Dedifferentiated amniotic fluid mesenchymal stem cell (primary cell): ENCODE measurements at regions not wholly inside any gene's neighbourhood (a gene's known extent, or its start where the extent isn't known, plus 50 kb on each side); places are given as distances from the start of the nearest gene placed in this dataset.
"Not testable (repeated sequence)": the region's sequence is repeated elsewhere in the genome, so short reads cannot be mapped to it uniquely, and the experiment has no call there.

Experiments used
- DNase-seq: peaks from one replicate; pipeline ENCODE4 v3.0.0-alpha.2; 2016; ENCODE audit errors: extremely low spot score

GRCh38 chr7:152949253-152949652, 189.7 kb downstream of the ACTR3B start:
- DNase-seq = no peak

GRCh38 chr7:152949790-152950189, 190.2 kb downstream of the ACTR3B start:
- DNase-seq = no peak

- no peak for DNase-seq
Measured at GRCh38 chr7:152956006-152956405, 196.5 kb downstream of the ACTR3B start.

GRCh38 chr7:152959610-152960009, 200.1 kb downstream of the ACTR3B start:
- no peak for DNase-seq

- not testable (repeated sequence) for DNase-seq
Measured at GRCh38 chr7:152961796-152962195, 202.2 kb downstream of the ACTR3B start.

- DNase-seq = no peak
Measured at GRCh38 chr7:152966189-152966588, 206.6 kb downstream of the ACTR3B start.

- no peak for DNase-seq
Measured at GRCh38 chr7:152967958-152968357, 208.4 kb downstream of the ACTR3B start.

GRCh38 chr7:152968514-152968913, 209.0 kb downstream of the ACTR3B start:
- no peak for DNase-seq

GRCh38 chr7:152969335-152969734, 209.8 kb downstream of the ACTR3B start:
- DNase-seq = no peak

- DNase-seq = no peak
Measured at GRCh38 chr7:152969839-152970238, 210.3 kb downstream of the ACTR3B start.

- no peak for DNase-seq
Measured at GRCh38 chr7:152970481-152970880, 210.9 kb downstream of the ACTR3B start.

- no peak for DNase-seq
Measured at GRCh38 chr7:152974577-152974976, 215.0 kb downstream of the ACTR3B start.

GRCh38 chr7:152975076-152975475, 215.5 kb downstream of the ACTR3B start:
- no peak for DNase-seq

- no peak for DNase-seq
Measured at GRCh38 chr7:152979376-152979775, 219.8 kb downstream of the ACTR3B start.

GRCh38 chr7:152984421-152984820, 224.9 kb downstream of the ACTR3B start:
- DNase-seq = no peak

- no peak for DNase-seq
Measured at GRCh38 chr7:152986376-152986775, 226.8 kb downstream of the ACTR3B start.

- DNase-seq = no peak
Measured at GRCh38 chr7:152987656-152988055, 228.1 kb downstream of the ACTR3B start.

- DNase-seq = no peak
Measured at GRCh38 chr7:152989889-152990380, 230.4 kb downstream of the ACTR3B start.

- no peak for DNase-seq
Measured at GRCh38 chr7:152998420-152998819, 238.9 kb downstream of the ACTR3B start.

GRCh38 chr7:153002115-153002514, 242.6 kb downstream of the ACTR3B start:
- DNase-seq = no peak

- no peak for DNase-seq
Measured at GRCh38 chr7:153002572-153002971, 243.0 kb downstream of the ACTR3B start.

- no peak for DNase-seq
Measured at GRCh38 chr7:153004341-153004740, 244.8 kb downstream of the ACTR3B start.

- no peak for DNase-seq
Measured at GRCh38 chr7:153005750-153006435, 246.3 kb downstream of the ACTR3B start.

GRCh38 chr7:153006452-153006851, 246.9 kb downstream of the ACTR3B start:
- DNase-seq = no peak
